ENCODE measurements at regions not wholly inside any gene's neighbourhood (a gene's known extent, or its start where the extent isn't known, plus 50 kb on each side); places are given as distances from the start of the nearest gene placed in this dataset.

GRCh38 chr1:34663031-34663430 lies 91.8 kb upstream of the GJB5 start:
- TF ChIP-seq POLR2A (IDR thresholded peaks at IDR 0.05) (no peak), CTCF (IDR thresholded peaks at IDR 0.05) (no peak)

Data from thyroid gland (tissue), 4 donors.